ENCODE measurements at regions not wholly inside any gene's neighbourhood (a gene's known extent, or its start where the extent isn't known, plus 50 kb on each side); places are given as distances from the start of the nearest gene placed in this dataset.

DNA sequence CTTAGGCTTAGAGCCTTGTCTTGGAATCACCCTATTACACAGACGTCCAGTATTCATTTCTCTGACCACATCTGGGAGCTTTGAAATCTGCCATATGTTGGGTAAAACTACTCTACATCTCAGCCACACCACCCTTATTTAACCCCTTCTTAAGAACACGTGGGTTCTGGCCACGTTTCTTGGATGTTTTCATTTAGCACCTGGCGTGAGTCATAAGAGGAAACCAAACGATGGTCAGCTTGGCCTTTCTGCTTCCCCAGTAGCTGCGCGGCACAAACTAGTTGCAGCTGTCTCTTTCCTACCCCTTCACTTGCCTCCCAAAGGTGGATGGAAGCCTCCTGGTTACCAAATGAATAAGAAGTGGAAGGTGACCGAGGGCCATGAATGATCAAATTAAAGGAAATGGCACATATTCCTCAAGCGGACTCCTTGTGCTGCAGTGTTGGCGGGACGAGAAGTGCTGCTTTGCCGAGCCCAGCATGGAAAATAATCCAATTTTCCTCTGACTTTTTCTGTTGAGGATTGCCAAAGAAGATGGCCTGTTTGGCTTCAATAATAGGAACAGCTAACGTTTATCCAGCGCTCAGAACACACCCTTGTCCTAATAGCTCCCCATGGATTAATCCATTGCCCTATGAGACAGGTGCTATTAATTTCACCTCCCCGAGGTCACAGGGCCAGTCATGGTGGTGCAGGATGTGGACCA, 154.1 kb downstream of the ZNF664 start:
- TF ChIP-seq, protein P1, sequence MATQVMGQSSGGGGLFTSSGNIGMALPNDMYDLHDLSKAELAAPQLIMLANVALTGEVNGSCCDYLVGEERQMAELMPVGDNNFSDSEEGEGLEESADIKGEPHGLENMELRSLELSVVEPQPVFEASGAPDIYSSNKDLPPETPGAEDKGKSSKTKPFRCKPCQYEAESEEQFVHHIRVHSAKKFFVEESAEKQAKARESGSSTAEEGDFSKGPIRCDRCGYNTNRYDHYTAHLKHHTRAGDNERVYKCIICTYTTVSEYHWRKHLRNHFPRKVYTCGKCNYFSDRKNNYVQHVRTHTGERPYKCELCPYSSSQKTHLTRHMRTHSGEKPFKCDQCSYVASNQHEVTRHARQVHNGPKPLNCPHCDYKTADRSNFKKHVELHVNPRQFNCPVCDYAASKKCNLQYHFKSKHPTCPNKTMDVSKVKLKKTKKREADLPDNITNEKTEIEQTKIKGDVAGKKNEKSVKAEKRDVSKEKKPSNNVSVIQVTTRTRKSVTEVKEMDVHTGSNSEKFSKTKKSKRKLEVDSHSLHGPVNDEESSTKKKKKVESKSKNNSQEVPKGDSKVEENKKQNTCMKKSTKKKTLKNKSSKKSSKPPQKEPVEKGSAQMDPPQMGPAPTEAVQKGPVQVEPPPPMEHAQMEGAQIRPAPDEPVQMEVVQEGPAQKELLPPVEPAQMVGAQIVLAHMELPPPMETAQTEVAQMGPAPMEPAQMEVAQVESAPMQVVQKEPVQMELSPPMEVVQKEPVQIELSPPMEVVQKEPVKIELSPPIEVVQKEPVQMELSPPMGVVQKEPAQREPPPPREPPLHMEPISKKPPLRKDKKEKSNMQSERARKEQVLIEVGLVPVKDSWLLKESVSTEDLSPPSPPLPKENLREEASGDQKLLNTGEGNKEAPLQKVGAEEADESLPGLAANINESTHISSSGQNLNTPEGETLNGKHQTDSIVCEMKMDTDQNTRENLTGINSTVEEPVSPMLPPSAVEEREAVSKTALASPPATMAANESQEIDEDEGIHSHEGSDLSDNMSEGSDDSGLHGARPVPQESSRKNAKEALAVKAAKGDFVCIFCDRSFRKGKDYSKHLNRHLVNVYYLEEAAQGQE (IDR thresholded peaks at IDR 0.05; ENCODE audit: borderline replicate concordance): no peak
- TF ChIP-seq, protein P1 (CRISPR knock-in tag; IDR thresholded peaks at IDR 0.05; ENCODE audit: low read depth): no peak
- no peak for TF ChIP-seq FOXK2 (conservative IDR thresholded peaks at IDR 0.05 in 1 of 2, IDR thresholded peaks at IDR 0.05 in 1 of 2; ENCODE audit: low read depth in 2 of 2)
- TF ChIP-seq, protein P2, sequence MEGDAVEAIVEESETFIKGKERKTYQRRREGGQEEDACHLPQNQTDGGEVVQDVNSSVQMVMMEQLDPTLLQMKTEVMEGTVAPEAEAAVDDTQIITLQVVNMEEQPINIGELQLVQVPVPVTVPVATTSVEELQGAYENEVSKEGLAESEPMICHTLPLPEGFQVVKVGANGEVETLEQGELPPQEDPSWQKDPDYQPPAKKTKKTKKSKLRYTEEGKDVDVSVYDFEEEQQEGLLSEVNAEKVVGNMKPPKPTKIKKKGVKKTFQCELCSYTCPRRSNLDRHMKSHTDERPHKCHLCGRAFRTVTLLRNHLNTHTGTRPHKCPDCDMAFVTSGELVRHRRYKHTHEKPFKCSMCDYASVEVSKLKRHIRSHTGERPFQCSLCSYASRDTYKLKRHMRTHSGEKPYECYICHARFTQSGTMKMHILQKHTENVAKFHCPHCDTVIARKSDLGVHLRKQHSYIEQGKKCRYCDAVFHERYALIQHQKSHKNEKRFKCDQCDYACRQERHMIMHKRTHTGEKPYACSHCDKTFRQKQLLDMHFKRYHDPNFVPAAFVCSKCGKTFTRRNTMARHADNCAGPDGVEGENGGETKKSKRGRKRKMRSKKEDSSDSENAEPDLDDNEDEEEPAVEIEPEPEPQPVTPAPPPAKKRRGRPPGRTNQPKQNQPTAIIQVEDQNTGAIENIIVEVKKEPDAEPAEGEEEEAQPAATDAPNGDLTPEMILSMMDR (IDR thresholded peaks at IDR 0.05 in 2 of 3, conservative IDR thresholded peaks at IDR 0.05 in 1 of 3; ENCODE audit: insufficient read depth in 2 of 3, low read depth in 1 of 3, low read length in 3 of 3): no peak
